CD4-positive, CD25-positive, alpha-beta regulatory T cell (primary cell): ENCODE measurements at regions not wholly inside any gene's neighbourhood (a gene's known extent, or its start where the extent isn't known, plus 50 kb on each side); places are given as distances from the start of the nearest gene placed in this dataset.

Experiments
- ATAC-seq, 2 donors: fragments of 150-1000 bp; cut with Tn5 transposase; one replicate each; pipeline ENCODE4 v1.10.0; 2021; ENCODE audit warnings: low read depth in 2 of 2, moderate number of reproducible peaks in 2 of 2, moderate library complexity in 1 of 2
- DNase-seq, 3 donors: peaks; one replicate each; pipeline versions ENCODE4 v3.0.0 to v3.0.0-alpha.2; 2012 to 2022; ENCODE audit warnings: mixed read lengths in 1 of 3
- H3K27ac ChIP-seq: one replicate; pipeline ENCODE4 v1.7.0; 2013; ENCODE audit warnings: mild to moderate bottlenecking, low read length; ENCODE audit not compliant: insufficient read depth, poor library complexity, severe bottlenecking
- H3K27me3 ChIP-seq: one replicate; pipeline ENCODE4 v1.7.0; 2013; ENCODE audit warnings: low read length; ENCODE audit not compliant: control insufficient read depth, insufficient read depth
- H3K36me3 ChIP-seq: one replicate; pipeline ENCODE4 v1.7.0; 2013; ENCODE audit warnings: mild to moderate bottlenecking, low read length, moderate library complexity; ENCODE audit not compliant: control insufficient read depth, insufficient read depth
- H3K4me1 ChIP-seq: 2 replicates; pipeline ENCODE4 v1.7.0; 2013; ENCODE audit warnings: mild to moderate bottlenecking, low read length; ENCODE audit not compliant: insufficient read depth, control insufficient read depth, poor library complexity, severe bottlenecking
- H3K4me3 ChIP-seq: one replicate; pipeline ENCODE4 v1.7.0; 2013; ENCODE audit warnings: low read depth, mild to moderate bottlenecking, low read length, moderate library complexity
- H3K9me3 ChIP-seq, 2 experiments: 1 replicate in 1 of 2; 2 replicates in 1 of 2; pipeline ENCODE4 v1.7.0; 2013; ENCODE audit warnings: low read length in 2 of 2, mild to moderate bottlenecking in 1 of 2, moderate library complexity in 1 of 2; ENCODE audit not compliant: control insufficient read depth in 2 of 2
- H3K27ac Mint-ChIP-seq, 3 donors: one replicate each; pipeline ENCODE4 v1.8.0; 2020 to 2022; ENCODE audit warnings: mild to moderate bottlenecking in 3 of 3, mixed read lengths in 3 of 3, moderate library complexity in 2 of 3
- H3K27me3 Mint-ChIP-seq: one replicate; pipeline ENCODE4 v1.8.0; 2022; ENCODE audit warnings: mild to moderate bottlenecking, mixed read lengths
- H3K36me3 Mint-ChIP-seq: one replicate; pipeline ENCODE4 v1.8.0; 2020; ENCODE audit warnings: mixed read lengths
- H3K4me1 Mint-ChIP-seq, 4 donors: one replicate each; pipeline ENCODE4 v1.8.0; 2020 to 2022; ENCODE audit warnings: mixed read lengths in 4 of 4, mild to moderate bottlenecking in 1 of 4
- H3K4me3 Mint-ChIP-seq, 4 donors: one replicate each; pipeline ENCODE4 v1.8.0; 2020 to 2022; ENCODE audit warnings: mild to moderate bottlenecking in 4 of 4, mixed read lengths in 4 of 4, moderate library complexity in 3 of 4
- H3K9me3 Mint-ChIP-seq, 7 donors: one replicate each; pipeline ENCODE4 v1.8.0; 2020 to 2022; ENCODE audit warnings: mixed read lengths in 7 of 7, mild to moderate bottlenecking in 3 of 7, moderate library complexity in 2 of 7

DNA sequence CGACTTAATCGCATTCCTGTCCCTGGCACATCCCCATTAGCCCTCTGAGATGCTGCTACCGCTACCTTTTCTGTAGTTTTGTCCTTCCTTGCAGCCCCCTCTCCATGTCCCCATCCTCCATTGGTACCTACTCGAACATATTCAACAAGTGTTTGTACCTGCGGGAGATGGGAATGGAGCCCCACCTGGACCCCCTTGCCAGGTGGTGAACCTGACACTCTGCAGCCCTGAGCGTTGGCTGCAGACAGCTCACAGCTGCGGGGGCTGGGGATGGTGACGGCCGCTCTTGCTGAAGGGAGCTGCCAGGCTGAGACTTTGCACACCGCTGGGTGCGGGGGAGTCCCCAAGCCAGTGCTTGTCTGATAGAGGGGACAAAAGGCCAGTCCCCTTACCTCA is 96.3 kb upstream of the DAP start:
- Mint-ChIP-seq H3K36me3 (no peaks in the 10 kb centered on the region), H3K4me3 (no peak overlapping the region), H3K27me3 (peaks cover 13% of the 10 kb centered on the region), H3K27ac (no peak overlapping the region), H3K4me1 (no peaks in the 10 kb centered on the region), H3K9me3 (peaks cover 0 to 1% (median 0%) of the 10 kb centered on the region in 7 donors)
- Histone ChIP-seq H3K27me3 (no peaks in the 10 kb centered on the region), H3K36me3 (no peaks in the 10 kb centered on the region), H3K27ac (no peak overlapping the region), H3K4me3 (no peak overlapping the region), H3K9me3 (no peaks in the 10 kb centered on the region), H3K4me1 (no peaks in the 10 kb centered on the region)
- DNase-seq = no peak
- no peak for ATAC-seq

DNA sequence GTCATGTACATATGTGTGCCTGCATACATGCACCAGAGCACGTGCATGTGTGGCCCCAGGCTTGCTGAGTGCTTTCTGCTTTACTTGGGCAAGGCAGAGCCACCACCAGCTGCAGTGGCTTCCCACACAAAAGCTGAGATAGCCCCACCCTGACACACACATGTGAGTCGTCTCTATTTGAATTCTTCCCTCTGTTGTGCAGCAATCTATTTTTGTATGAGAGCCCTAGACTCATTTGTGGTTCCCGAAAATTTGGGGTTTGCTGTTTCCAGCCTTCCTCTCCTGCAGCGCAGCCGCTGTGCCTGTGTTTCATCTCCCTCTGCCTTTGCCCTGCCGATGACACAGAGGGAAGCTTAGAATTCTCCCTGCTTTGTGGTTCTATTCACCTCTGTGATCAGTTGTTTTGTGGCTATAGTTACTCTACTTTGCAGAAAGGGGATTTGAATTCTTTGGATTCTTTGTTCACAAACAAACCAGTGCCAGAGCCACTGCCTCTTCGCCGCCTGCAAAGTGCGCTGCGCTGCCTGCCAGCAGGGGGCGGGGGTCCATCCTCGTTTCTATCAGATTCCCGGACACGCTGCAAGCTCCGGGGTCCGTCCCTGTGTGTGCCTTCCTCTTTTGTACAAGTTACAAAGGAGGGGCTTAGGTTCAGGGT is 95.8 kb upstream of the DAP start:
- peak in 1 of 3 donors; percentile 10 for DNase-seq
- H3K27ac Mint-ChIP-seq = no peak overlapping the region
- H3K4me3 Mint-ChIP-seq = no peak overlapping the region
- no peaks in the 10 kb centered on the region for H3K36me3 Mint-ChIP-seq
- peaks cover 13% of the 10 kb centered on the region for H3K27me3 Mint-ChIP-seq
- Histone ChIP-seq H3K4me3 (no peak overlapping the region), H3K9me3 (no peaks in the 10 kb centered on the region), H3K36me3 (no peaks in the 10 kb centered on the region), H3K4me1 (no peaks in the 10 kb centered on the region), H3K27ac (no peak overlapping the region), H3K27me3 (no peaks in the 10 kb centered on the region)
- no peaks in the 10 kb centered on the region for H3K4me1 Mint-ChIP-seq
- no peaks in the 10 kb centered on the region for H3K9me3 Mint-ChIP-seq
- no peak for ATAC-seq

DNA sequence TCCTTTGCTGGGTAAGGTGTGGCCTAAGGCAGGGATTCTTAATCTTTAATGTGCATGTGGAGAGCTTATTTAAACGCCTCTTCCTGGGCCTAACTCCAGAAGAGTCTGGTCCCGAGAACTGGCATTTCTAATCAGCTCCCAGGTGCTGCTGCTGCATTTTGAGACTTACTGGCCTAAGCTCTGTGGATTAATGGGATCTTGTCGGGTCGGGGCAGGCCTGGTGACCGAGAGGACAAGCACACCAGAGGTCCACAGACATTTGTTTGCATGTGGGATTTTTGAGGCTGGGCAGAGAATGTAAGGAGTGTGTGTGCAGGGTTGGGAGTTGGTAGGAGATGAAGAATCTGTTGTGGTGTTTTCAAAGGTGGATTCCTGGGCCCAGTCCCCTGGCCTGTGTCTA is 95.0 kb upstream of the DAP start:
- no peak for ATAC-seq
- no peaks in the 10 kb centered on the region for H3K9me3 ChIP-seq
- no peaks in the 10 kb centered on the region for H3K36me3 Mint-ChIP-seq
- no peak overlapping the region for H3K27ac ChIP-seq
- H3K27me3 Mint-ChIP-seq = peaks cover 14% of the 10 kb centered on the region
- no peaks in the 10 kb centered on the region for H3K4me1 ChIP-seq
- H3K4me3 Mint-ChIP-seq = no peak overlapping the region
- DNase-seq = no peak
- H3K4me1 Mint-ChIP-seq = no peaks in the 10 kb centered on the region
- no peak overlapping the region for H3K27ac Mint-ChIP-seq
- H3K27me3 ChIP-seq = no peaks in the 10 kb centered on the region
- no peaks in the 10 kb centered on the region for H3K9me3 Mint-ChIP-seq
- no peaks in the 10 kb centered on the region for H3K36me3 ChIP-seq
- no peak overlapping the region for H3K4me3 ChIP-seq

DNA sequence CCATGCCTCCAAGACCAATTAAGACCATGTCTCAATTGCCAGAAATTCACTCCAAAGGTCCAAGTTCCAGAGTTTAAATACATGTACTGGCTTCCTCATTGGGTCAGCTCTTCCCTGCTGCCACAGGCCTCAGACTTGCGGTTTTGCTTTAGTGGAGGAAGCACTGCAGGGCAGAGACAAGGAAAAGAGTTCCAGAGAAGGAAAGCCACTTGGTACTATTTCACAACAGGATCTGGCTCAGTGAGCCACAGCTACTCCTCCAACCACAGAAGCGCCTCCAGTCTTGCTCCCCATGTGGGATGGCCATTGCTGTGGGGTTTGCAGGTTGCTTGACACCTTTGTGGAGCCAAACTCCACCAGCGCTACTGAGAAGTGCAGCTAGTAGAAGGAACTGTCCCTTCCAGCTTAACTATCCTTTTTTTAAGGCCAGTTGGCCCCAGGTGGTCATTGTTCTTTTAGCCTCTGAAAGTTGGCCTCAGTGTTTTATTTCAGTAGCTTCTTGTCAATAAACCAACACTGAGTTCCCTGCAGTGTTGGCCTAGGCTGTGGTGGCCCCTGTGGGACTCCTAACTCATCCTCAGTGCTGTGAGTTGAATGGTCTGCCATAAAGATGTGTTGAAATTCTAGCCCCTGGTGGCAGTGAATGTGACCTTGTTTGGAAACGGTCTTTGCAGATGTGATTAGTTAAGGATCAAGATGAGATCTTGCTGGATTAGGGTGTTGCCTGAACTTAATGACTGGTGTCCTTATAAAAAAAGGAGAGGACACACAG is 93.7 kb upstream of the DAP start:
- Histone ChIP-seq H3K36me3 (no peaks in the 10 kb centered on the region), H3K27ac (no peak overlapping the region), H3K4me1 (no peaks in the 10 kb centered on the region), H3K9me3 (no peaks in the 10 kb centered on the region), H3K4me3 (no peak overlapping the region), H3K27me3 (no peaks in the 10 kb centered on the region)
- no peaks in the 10 kb centered on the region for H3K36me3 Mint-ChIP-seq
- ATAC-seq = no peak
- H3K27ac Mint-ChIP-seq = no peak overlapping the region
- no peak for DNase-seq
- H3K4me1 Mint-ChIP-seq = no peaks in the 10 kb centered on the region
- no peaks in the 10 kb centered on the region for H3K9me3 Mint-ChIP-seq
- no peak overlapping the region for H3K4me3 Mint-ChIP-seq
- peaks cover 20% of the 10 kb centered on the region for H3K27me3 Mint-ChIP-seq

DNA sequence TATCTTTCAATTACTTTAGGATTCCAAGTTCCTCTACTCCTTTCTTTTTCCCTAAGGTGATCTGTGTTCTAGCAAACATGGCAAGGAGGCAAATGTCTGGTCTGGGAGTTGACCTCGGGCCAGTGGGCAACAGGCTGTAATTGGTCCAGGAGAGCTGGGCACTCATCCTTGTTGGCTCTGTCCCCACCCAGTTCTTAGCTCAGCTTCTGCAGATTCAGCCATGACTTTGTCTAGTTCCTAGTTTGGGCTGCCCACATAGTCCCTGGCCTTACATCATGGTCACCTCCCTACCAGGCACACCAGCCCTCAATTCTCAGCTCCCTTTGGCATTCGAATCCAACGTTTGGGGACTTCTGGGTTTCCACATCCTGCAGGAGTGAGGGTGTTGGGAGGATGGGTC is 92.1 kb upstream of the DAP start:
- no peaks in the 10 kb centered on the region for H3K27me3 ChIP-seq
- H3K27me3 Mint-ChIP-seq = peaks cover 11% of the 10 kb centered on the region
- no peak overlapping the region for H3K4me3 Mint-ChIP-seq
- H3K27ac ChIP-seq = no peak overlapping the region
- ATAC-seq (no peak), DNase-seq (no peak)
- H3K4me3 ChIP-seq = no peak overlapping the region
- H3K4me1 Mint-ChIP-seq = no peaks in the 10 kb centered on the region
- no peak overlapping the region for H3K27ac Mint-ChIP-seq
- H3K9me3 Mint-ChIP-seq = peaks cover 0 to 4% (median 0%) of the 10 kb centered on the region in 7 donors
- H3K36me3 Mint-ChIP-seq = no peaks in the 10 kb centered on the region
- no peaks in the 10 kb centered on the region for H3K36me3 ChIP-seq
- H3K4me1 ChIP-seq = no peaks in the 10 kb centered on the region
- H3K9me3 ChIP-seq = no peaks in the 10 kb centered on the region

DNA sequence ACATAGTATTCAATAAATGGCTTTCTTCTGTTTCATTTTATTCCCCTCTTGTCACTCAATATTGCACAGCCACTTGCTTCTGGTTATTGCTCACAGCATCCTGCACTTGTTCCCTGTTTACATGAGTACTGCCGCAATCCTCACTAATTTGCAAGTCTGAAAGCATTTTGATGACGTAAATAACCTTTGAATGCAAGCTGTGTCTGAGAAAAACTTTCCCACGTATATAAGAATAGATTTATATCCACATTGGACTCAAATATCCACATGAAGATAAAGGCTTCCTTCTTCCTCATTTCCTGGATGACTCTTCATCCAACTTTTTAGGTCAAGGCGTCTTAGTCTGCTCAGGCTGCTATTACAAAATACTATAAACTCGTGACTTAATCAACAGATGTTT is 88.2 kb upstream of the DAP start:
- Histone ChIP-seq H3K27ac (no peak overlapping the region), H3K36me3 (no peaks in the 10 kb centered on the region), H3K27me3 (no peaks in the 10 kb centered on the region), H3K9me3 (no peaks in the 10 kb centered on the region), H3K4me3 (no peak overlapping the region), H3K4me1 (no peaks in the 10 kb centered on the region)
- H3K4me1 Mint-ChIP-seq = no peaks in the 10 kb centered on the region
- no peaks in the 10 kb centered on the region for H3K36me3 Mint-ChIP-seq
- no peak overlapping the region for H3K4me3 Mint-ChIP-seq
- H3K27ac Mint-ChIP-seq = no peak overlapping the region
- no peak for ATAC-seq
- H3K9me3 Mint-ChIP-seq = peaks cover 0 to 10% (median 0%) of the 10 kb centered on the region in 7 donors
- DNase-seq = no peak
- peaks cover 15% of the 10 kb centered on the region for H3K27me3 Mint-ChIP-seq

DNA sequence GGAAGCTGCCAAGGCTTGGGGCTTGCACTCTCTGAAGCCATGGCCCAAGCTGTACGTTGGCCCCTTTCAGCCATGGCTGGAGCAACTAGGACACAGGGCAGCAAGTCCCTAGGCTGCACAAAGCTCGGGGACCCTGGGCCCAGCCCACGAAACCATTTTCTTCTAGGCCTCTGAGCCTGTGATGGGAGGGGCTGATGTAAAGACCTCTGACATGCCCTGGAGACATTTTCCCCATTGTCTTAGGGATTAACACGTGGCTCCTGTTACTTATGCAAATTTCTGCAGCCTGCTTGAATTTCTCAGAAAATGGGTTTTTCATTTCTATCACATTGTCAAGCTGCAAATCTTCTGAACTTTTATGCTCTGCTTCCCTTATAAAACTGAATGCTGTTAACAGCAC is 83.0 kb upstream of the DAP start:
- Mint-ChIP-seq H3K36me3 (no peaks in the 10 kb centered on the region), H3K27me3 (peaks cover 11% of the 10 kb centered on the region), H3K9me3 (peaks cover 0 to 15% (median 1%) of the 10 kb centered on the region in 7 donors), H3K4me1 (no peaks in the 10 kb centered on the region), H3K4me3 (no peak overlapping the region), H3K27ac (no peak overlapping the region)
- H3K36me3 ChIP-seq = no peaks in the 10 kb centered on the region
- no peak overlapping the region for H3K27ac ChIP-seq
- H3K27me3 ChIP-seq = no peaks in the 10 kb centered on the region
- DNase-seq = no peak
- no peaks in the 10 kb centered on the region for H3K9me3 ChIP-seq
- no peaks in the 10 kb centered on the region for H3K4me1 ChIP-seq
- no peak for ATAC-seq
- no peak overlapping the region for H3K4me3 ChIP-seq

DNA sequence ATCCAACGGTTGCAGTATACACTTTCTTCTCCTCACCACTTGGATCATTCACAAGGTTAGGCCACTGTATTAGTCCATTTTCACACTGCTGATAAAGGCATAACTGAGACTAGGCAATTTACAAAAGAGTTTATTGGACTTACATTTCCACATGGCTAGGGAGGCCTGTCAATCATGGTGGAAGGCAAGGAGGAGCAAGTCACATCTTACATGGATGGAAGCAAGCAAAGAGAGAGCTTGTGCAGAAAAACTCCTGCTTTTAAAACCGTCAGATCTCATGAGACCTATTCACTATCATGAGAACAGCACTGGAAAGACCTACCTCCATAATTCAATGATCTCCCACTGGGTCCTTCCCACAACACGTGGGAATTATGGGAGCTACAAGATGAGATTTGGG is 81.8 kb upstream of the DAP start:
- Histone ChIP-seq H3K27me3 (no peaks in the 10 kb centered on the region), H3K4me3 (no peak overlapping the region), H3K9me3 (no peaks in the 10 kb centered on the region), H3K36me3 (no peaks in the 10 kb centered on the region), H3K4me1 (no peaks in the 10 kb centered on the region), H3K27ac (no peak overlapping the region)
- Mint-ChIP-seq H3K4me3 (no peak overlapping the region), H3K9me3 (peaks cover 0 to 10% (median 1%) of the 10 kb centered on the region in 7 donors), H3K27ac (no peak overlapping the region), H3K4me1 (no peaks in the 10 kb centered on the region), H3K27me3 (peaks cover 11% of the 10 kb centered on the region), H3K36me3 (no peaks in the 10 kb centered on the region)
- DNase-seq (no peak), ATAC-seq (no peak)
